HT-29 (cell line): ENCODE measurements at regions not wholly inside any gene's neighbourhood (a gene's known extent, or its start where the extent isn't known, plus 50 kb on each side); places are given as distances from the start of the nearest gene placed in this dataset.
"Not testable (repeated sequence)": the region's sequence is repeated elsewhere in the genome, so short reads cannot be mapped to it uniquely, and the experiment has no call there.

Experiments used
- DNase-seq: peaks from one replicate; pipeline ENCODE4 v3.0.0-alpha.2; 2015; ENCODE audit warnings: low spot score

DNA sequence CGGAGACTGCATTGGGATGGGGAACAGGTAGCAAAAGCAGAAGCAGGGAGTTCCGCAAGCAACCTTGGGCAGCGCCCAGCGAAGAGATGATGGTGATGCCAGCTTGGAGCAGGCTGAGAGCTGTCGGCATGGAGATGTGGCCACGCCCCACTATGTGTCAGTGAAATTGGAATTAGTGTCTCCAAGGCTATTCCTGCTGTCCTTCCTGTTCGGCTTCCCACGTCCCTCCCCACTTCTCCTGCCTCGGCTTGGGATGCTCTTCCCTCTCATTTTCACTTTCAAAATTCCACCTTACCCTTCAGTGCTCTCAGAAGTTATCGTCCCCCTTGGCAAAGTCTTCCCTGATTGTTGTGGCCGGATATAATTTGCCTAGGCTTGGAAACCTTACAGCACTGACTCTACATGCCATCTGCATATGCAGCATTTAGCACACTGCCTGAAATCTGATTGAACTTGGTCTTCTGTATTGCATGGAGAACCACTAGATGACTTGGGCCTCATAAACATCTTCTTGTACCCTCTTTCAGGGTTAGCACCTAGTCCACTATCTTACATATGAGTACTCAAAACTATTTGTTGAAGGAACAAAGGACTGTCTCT is 270.7 kb upstream of the RUNX1 start:
- no peak for DNase-seq

- DNase-seq: no peak
Observed at GRCh38 chr21:35316933-35317332, 267.8 kb upstream of the RUNX1 start.

GRCh38 chr21:35316456-35316855 is 267.4 kb upstream of the RUNX1 start:
- DNase-seq: no peak

- DNase-seq: no peak
Observed at GRCh38 chr21:35314857-35315582, 265.9 kb upstream of the RUNX1 start.

- no peak for DNase-seq
Observed at GRCh38 chr21:35311985-35312384, 262.9 kb upstream of the RUNX1 start.

DNA sequence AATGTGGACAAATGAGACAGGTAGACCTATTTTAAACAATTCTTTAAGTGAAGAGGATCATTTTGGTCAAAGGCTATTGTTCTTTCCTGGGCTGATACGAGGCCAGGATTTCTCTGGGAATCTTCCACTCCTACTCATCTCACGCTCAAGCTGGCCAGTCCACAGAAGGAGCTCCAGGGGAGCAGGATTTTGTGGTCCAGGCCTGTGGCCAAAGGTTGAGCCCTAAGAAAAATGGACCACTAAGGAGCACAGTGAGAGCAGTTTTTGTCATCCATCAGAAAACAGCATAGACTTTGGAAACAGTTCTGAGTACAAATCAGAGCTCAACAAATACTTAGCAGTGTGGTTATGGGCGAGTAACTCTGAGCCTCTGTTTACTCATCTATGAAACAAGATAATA is 260.2 kb upstream of the RUNX1 start:
- no peak for DNase-seq

DNA sequence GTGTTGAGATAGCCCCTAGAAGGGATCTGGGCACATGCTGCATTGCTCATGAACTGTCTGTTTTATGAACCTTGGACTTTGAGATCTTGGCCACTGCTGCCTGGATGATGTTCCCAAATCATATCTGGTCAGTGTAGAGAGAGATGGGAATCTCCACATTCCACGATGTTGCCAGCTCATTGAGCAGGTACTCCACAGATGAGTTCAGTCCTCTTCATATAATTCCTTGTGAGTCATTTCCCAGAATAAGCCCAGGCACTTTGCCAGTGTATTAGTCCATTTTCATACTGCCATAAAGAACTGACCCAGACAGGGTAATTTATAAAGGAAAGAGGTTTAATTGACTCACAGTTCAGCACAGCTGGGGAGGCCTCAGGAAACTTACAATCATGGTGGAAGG is 254.0 kb upstream of the RUNX1 start:
- DNase-seq: no peak

- no peak for DNase-seq
Observed at GRCh38 chr21:35298757-35299156, 249.7 kb upstream of the RUNX1 start.

- no peak for DNase-seq
Observed at GRCh38 chr21:35297665-35298064, 248.6 kb upstream of the RUNX1 start.

- DNase-seq: peak; percentile 38
Observed at GRCh38 chr21:35294231-35294898, 245.3 kb upstream of the RUNX1 start.

DNA sequence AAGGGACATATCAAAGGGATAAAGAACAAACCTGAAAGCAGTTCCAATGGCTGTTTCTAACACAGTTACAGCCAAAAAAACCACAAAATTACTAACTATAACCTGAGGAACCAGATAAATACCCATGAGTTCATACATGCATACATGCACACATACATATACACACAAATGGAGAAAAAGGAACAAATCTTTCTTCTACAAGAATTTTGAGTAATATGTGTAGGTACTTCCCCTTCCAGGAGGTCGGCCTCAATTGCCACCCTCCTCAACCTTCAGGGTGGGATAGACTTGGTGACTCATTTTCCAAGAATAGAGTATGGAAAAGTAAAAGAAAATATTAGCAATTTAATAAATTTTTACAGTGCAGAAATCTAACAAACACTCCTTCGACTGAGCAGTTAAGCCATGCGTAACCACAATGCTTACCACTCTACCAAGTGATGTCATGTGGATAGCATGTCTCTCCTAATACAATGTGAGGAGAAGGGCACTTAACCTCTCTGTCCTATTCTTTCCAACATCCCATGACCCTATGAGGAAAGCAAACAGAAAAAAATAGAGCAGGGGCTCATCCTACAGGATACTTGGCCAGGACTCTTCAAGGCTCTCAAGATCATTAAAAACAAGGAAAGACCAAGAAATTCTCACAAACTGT is 243.0 kb upstream of the RUNX1 start:
- no peak for DNase-seq

- DNase-seq: no peak
Observed at GRCh38 chr21:35291034-35291433, 241.9 kb upstream of the RUNX1 start.

DNA sequence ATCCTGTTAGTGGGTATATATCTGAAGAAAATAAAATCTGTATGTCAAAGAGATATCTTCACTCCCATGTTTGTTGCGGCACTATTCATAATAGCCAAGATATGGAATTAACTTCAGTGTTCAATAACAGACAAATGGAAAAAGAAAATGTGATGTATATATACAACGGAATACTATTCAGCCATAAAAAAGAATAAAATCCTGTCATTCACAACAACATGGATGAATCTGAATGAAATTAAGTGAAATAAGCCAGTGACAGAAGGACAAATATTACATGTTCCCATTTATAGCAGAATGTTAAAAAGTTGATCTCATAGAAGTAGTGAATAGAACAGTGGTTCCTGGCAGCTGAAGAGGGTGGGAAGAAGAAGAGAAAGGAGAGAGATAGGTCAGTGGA is 239.1 kb upstream of the RUNX1 start:
- no peak for DNase-seq

DNA sequence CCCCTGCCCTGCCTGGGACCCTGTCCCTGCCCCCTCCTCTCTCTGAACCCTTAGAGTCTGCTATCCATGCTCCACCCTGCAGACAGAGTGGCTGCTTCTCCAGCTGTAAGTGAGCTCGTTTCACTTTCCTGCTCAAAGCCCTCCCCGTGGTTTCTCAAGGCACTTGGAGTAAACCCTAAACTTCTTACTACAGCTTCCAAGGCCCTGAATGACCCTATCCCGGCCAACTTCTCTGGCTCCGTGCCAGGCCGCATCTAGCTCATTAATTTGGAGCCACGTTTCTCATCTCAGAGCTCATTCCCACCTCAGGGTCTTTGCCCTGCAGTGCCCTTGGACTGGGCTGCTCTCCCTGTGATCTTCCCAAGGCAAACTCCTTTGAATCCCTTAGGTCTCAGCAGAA is 235.1 kb upstream of the RUNX1 start:
- DNase-seq: no peak

DNA sequence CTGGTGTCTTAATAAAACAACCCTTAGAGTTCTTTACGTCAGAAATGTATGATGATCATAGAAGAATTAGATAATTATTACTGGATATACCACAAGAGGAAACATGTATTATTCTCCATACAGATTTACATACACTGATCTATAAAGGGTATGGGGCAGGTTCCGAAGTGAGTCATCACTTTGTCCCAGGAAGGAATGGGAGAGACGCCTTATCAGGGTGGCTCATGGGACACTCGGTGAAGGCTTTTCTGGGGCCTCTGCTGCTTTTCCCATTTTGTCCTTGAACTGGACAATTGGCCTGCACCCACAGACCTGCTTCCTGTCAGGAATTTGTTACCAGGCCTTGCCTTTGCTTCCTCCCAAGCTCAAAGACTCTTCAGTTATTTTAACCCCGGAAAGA is 233.8 kb upstream of the RUNX1 start:
- no peak for DNase-seq

DNA sequence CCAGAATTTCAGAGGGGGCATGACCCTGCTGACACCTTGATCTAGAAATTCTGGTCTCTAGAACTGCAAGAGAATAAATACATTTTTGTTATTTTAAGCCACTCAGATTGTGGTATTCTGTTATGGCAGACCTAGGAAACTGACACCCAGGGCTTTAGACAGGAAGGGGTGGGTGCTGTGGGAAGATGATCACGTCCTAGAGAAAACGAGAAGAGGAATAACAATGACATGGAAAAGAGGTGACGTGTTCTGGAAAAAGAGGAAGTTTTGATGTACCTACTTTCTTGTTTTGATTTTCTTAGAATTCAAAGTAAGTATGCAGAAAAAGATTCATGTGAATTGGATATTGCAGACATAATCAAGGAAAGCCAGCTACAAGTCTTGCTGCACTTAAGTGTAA is 232.9 kb upstream of the RUNX1 start:
- no peak for DNase-seq

- no peak for DNase-seq
Observed at GRCh38 chr21:35280231-35280630, 231.1 kb upstream of the RUNX1 start.

GRCh38 chr21:35275776-35276175 is 226.7 kb upstream of the RUNX1 start:
- DNase-seq: no peak

GRCh38 chr21:35274923-35275322 is 225.8 kb upstream of the RUNX1 start:
- no peak for DNase-seq

DNA sequence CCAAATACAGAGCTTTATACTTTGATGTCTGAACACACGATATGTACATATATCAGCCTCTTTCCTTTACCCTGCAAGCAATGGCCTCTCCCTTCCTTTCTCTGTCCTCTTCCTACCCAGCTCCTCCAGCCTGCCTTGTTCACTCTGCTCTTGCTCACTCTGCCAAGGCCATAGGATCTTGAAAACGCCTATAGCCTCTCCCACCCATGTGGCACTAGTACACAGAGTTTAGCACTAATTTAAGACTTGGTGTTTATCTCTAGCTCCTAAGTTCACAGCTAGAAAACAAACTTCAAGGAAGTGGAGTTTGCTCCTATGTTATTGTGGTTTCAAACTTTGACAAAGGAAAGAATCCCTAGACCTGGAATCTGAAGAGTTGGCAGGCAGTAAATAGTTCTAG is 225.0 kb upstream of the RUNX1 start:
- DNase-seq: no peak

DNA sequence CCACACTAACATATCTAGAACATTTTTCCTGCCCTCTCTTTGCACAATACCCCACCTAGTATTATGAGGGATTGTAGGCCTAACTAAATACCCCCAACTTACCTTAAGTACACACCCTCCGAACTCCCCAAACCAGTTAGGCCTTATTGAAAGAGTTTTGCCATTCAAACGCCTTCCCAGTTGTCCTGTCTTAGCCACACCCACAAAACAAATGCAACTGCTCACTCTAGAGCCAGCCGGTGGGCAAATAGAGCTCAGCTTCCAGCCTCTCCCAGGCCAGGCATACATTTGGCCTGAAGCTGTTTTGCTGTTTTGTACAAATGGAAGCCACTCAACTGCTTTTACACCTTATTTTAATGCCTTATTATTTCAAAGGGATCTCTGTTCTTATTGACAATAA is 224.2 kb upstream of the RUNX1 start:
- no peak for DNase-seq

- not testable (repeated sequence) for DNase-seq
Observed at GRCh38 chr21:35271344-35272118, 222.4 kb upstream of the RUNX1 start.
